Sigmoid colon (tissue), 6 donors: ENCODE measurements at regions not wholly inside any gene's neighbourhood (a gene's known extent, or its start where the extent isn't known, plus 50 kb on each side); places are given as distances from the start of the nearest gene placed in this dataset.

Experiments
- DNase-seq: peaks from one replicate; pipeline ENCODE4 v3.0.0-alpha.2; 2019
- H3K27ac ChIP-seq, 4 donors: fragments of 200-600 bp; sonication (generic); one replicate each; pipeline ENCODE4 v1.5.1; 2016 to 2019; ENCODE audit warnings: mild to moderate bottlenecking in 1 of 4
- H3K27me3 ChIP-seq, 3 donors: fragments of 200-600 bp; sonication (generic); one replicate each; pipeline ENCODE4 v1.5.1; 2019; ENCODE audit warnings: mild to moderate bottlenecking in 1 of 3
- H3K36me3 ChIP-seq, 4 donors: fragments of 200-600 bp; sonication (generic); one replicate each; pipeline ENCODE4 v1.5.1; 2016 to 2019
- H3K4me1 ChIP-seq, 4 donors: fragments of 200-600 bp; sonication (generic); one replicate each; pipeline ENCODE4 v1.5.1; 2017 to 2019
- H3K4me3 ChIP-seq, 4 donors: fragments of 200-600 bp; sonication (generic); one replicate each; pipeline ENCODE4 v1.5.1; 2017 to 2019; ENCODE audit warnings: mild to moderate bottlenecking in 2 of 4, moderate library complexity in 1 of 4
- H3K9me3 ChIP-seq, 4 donors: fragments of 200-600 bp in 3 of 4; sonication (generic) in 3 of 4; one replicate each; pipeline versions ENCODE4 v1.5.1 to v1.6.1; 2013 to 2019
- CTCF ChIP-seq, 4 experiments: fragments of 450-650 bp in 3 of 4; fragments of 200-600 bp in 1 of 4; IDR thresholded peaks; one replicate each; pipeline ENCODE4 v1.5.1; 2016 to 2019; ENCODE audit warnings: antibody characterized with exemption in 4 of 4, mild to moderate bottlenecking in 3 of 4, moderate library complexity in 2 of 4
- EP300 ChIP-seq, 4 donors: sonication (generic); formaldehyde crosslinking; IDR thresholded peaks; one replicate each; pipeline ENCODE4 v1.6.1; 2017; ENCODE audit warnings: antibody characterized with exemption in 4 of 4
- POLR2A ChIP-seq, 2 donors: fragments of 450-650 bp; IDR thresholded peaks; one replicate each; pipeline ENCODE4 v1.6.1; 2016; ENCODE audit warnings: antibody characterized with exemption in 2 of 2, mild to moderate bottlenecking in 2 of 2, moderate library complexity in 2 of 2
- POLR2AphosphoS5 ChIP-seq, 4 donors: sonication (generic); formaldehyde crosslinking; IDR thresholded peaks; one replicate each; pipeline ENCODE4 v1.6.1; 2017; ENCODE audit warnings: antibody characterized with exemption in 4 of 4
- WGBS, 2 donors: extraction: QIAGEN DNeasy Blood & Tissue Kit; methylation state at CpG; one replicate each; pipeline ENCODE4 v1.1.7; 2013; 5-methylcytosine and 5-hydroxymethylcytosine counted together
- intact Hi-C: fragments of 100-400 bp; cut with DNase I; formaldehyde crosslinking; loops from one replicate; pipeline ENCODE4 v1.15.1; 2023
- donor health status: healthy with polysubstance abuse.
- donor health status: healthy.

GRCh38 chr3:147958754-147959153 lies 549.6 kb downstream of the ZIC1 start:
- no peaks in the 10 kb centered on the region for H3K36me3 ChIP-seq
- no peak for TF ChIP-seq POLR2A (IDR thresholded peaks at IDR 0.05)
- TF ChIP-seq EP300 (IDR thresholded peaks at IDR 0.05): no peak
- no peak for TF ChIP-seq POLR2AphosphoS5 (IDR thresholded peaks at IDR 0.05)
- TF ChIP-seq CTCF (IDR thresholded peaks at IDR 0.05): no peak
- intact Hi-C loops: no loop called here
- H3K27me3 ChIP-seq: no peaks in the 10 kb centered on the region
- H3K27ac ChIP-seq: no peak overlapping the region
- no peak for DNase-seq
- H3K4me1 ChIP-seq: no peaks in the 10 kb centered on the region
- no peak overlapping the region for H3K4me3 ChIP-seq
- peaks cover 0 to 2% (median 0%) of the 10 kb centered on the region in 4 donors for H3K9me3 ChIP-seq
- WGBS, 2 donors: 84 to 87% methylated on average over 1 of the region's 1 CpG

- H3K4me1 ChIP-seq: no peaks in the 10 kb centered on the region
- 57 to 78% methylated on average over 6 of the region's 6 CpGs for WGBS, 2 donors
- intact Hi-C loops: no loop called here
- no peak overlapping the region for H3K27ac ChIP-seq
- TF ChIP-seq POLR2A (IDR thresholded peaks at IDR 0.05) (no peak), CTCF (IDR thresholded peaks at IDR 0.05) (no peak), POLR2AphosphoS5 (IDR thresholded peaks at IDR 0.05) (no peak), EP300 (IDR thresholded peaks at IDR 0.05) (no peak)
- H3K27me3 ChIP-seq: no peaks in the 10 kb centered on the region
- no peak overlapping the region for H3K4me3 ChIP-seq
- H3K9me3 ChIP-seq: no peaks in the 10 kb centered on the region
- no peak for DNase-seq
- H3K36me3 ChIP-seq: no peaks in the 10 kb centered on the region
These were observed 551.6 kb downstream of the ZIC1 start for GRCh38 chr3:147960786-147961185.

GRCh38 chr3:147962408-147963164 lies 553.4 kb downstream of the ZIC1 start:
- no peak for DNase-seq

GRCh38 chr3:147963711-147964110 lies 554.5 kb downstream of the ZIC1 start:
- H3K9me3 ChIP-seq: no peaks in the 10 kb centered on the region
- DNase-seq: no peak
- H3K4me3 ChIP-seq: no peak overlapping the region
- WGBS, 2 donors: 92 to 97% methylated on average over 1 of the region's 1 CpG
- no peaks in the 10 kb centered on the region for H3K36me3 ChIP-seq
- no peaks in the 10 kb centered on the region for H3K4me1 ChIP-seq
- TF ChIP-seq CTCF (IDR thresholded peaks at IDR 0.05) (no peak), POLR2A (IDR thresholded peaks at IDR 0.05) (no peak)
- intact Hi-C loops: no loop called here
- no peak overlapping the region for H3K27ac ChIP-seq
- no peaks in the 10 kb centered on the region for H3K27me3 ChIP-seq

More at GRCh38 chr3:147962408-147963164, 553.4 kb downstream of the ZIC1 start:
- no peaks in the 10 kb centered on the region for H3K36me3 ChIP-seq
- H3K4me1 ChIP-seq: no peaks in the 10 kb centered on the region
- TF ChIP-seq POLR2A (IDR thresholded peaks at IDR 0.05) (no peak), CTCF (IDR thresholded peaks at IDR 0.05) (no peak), POLR2AphosphoS5 (IDR thresholded peaks at IDR 0.05) (no peak), EP300 (IDR thresholded peaks at IDR 0.05) (no peak)
- WGBS, 2 donors: 70 to 73% methylated on average over 5 of the region's 5 CpGs
- no peaks in the 10 kb centered on the region for H3K9me3 ChIP-seq
- intact Hi-C loops: no loop called here
- no peak overlapping the region for H3K4me3 ChIP-seq
- no peak overlapping the region for H3K27ac ChIP-seq
- no peaks in the 10 kb centered on the region for H3K27me3 ChIP-seq

DNA sequence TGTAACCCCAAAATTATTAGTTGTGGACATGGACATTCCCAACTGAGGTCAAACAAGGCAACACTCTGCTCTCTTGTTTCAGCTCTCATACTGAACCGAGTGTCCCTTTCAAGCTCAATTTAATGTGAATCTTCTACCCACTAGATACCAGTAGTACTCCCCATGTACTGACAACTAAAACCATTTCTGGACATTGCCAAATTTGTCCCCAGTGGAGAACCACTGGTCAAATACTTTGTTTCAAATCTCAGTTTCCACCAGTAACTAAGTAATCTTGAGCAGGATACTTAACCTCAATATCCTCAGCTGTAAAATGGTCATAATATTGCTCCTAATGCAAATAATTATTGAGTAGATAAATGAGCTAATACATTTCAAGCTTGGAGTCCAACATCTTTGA lies 566.0 kb downstream of the ZIC1 start:
- H3K4me1 ChIP-seq: no peaks in the 10 kb centered on the region
- no peaks in the 10 kb centered on the region for H3K9me3 ChIP-seq
- DNase-seq: no peak
- H3K4me3 ChIP-seq: no peak overlapping the region
- no peaks in the 10 kb centered on the region for H3K27me3 ChIP-seq
- intact Hi-C loops: no loop called here
- H3K36me3 ChIP-seq: no peaks in the 10 kb centered on the region
- WGBS, 2 donors: 89 to 96% methylated on average over 1 of the region's 1 CpG
- TF ChIP-seq EP300 (IDR thresholded peaks at IDR 0.05): no peak
- no peak for TF ChIP-seq CTCF (IDR thresholded peaks at IDR 0.05)
- TF ChIP-seq POLR2A (IDR thresholded peaks at IDR 0.05): no peak
- TF ChIP-seq POLR2AphosphoS5 (IDR thresholded peaks at IDR 0.05): no peak
- no peak overlapping the region for H3K27ac ChIP-seq
